ENCODE measurements at regions not wholly inside any gene's neighbourhood (a gene's known extent, or its start where the extent isn't known, plus 50 kb on each side); places are given as distances from the start of the nearest gene placed in this dataset.
"Not testable (repeated sequence)": the region's sequence is repeated elsewhere in the genome, so short reads cannot be mapped to it uniquely, and the experiment has no call there.

DNA sequence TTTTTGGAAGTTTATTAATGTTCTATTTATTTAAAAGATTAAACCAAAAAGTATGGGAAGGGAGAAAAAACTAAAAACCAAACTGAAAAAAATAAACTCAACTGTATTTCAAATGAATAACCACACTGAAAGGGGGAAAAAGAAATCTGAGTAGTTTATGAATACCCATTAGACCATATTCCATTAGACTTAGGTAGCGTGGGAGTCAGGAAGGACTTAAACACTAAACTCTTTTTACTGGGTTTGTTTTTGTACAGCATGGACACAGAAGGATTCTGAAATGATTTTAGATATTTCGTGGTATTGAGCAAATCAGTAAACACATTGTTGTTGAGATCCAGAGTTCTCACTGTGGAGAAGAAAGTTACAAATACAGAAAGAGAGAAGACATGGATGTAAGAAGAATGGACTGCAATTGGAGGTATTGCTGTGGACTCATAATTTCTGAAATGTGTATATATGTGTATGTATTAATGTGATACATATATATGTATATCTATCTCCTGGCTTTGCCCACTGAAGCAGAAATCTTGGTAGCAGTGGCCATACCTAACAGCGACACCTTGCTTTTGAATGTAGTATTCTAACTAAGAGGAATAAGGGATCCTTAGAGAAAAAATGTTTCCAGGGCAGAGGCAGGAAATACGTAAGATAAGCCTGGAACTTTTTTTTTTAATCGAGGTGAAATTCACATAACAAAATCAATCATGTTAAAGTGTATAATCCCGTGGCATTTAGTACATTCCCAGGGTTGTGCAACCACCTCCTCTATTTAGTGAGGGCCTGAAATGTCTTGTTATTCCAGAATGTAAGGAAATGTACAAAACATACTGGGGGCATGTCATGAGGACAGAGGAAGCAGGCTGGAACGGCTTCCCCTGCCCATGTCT is 228.8 kb downstream of the SMARCA2 start:
- no peak for DNase-seq

- DNase-seq: no peak
Observed at GRCh38 chr9:2247340-2247739, 232.2 kb downstream of the SMARCA2 start.

DNA sequence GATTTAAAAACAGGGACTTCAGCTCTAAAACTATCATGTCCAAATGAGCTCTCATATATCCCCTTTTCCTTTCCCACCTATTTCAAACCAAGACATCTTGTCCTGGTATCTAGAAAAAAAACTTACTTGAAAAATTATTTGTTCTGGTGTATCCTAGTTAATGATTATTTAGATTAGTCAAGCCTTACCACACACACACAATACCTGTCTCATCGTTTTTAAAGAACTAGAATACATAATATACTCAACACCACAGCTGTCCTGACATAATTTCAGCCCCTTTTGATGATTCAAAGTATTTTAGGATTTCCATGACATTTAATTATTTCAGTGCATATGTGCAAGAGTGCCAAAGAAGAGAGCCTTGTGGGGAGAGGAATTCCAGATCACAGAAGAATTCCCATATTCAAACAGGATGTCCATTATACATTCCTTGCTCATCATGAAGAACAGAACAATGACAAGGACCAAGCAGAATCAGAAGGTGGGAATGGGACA is 233.7 kb downstream of the SMARCA2 start:
- DNase-seq: no peak

DNA sequence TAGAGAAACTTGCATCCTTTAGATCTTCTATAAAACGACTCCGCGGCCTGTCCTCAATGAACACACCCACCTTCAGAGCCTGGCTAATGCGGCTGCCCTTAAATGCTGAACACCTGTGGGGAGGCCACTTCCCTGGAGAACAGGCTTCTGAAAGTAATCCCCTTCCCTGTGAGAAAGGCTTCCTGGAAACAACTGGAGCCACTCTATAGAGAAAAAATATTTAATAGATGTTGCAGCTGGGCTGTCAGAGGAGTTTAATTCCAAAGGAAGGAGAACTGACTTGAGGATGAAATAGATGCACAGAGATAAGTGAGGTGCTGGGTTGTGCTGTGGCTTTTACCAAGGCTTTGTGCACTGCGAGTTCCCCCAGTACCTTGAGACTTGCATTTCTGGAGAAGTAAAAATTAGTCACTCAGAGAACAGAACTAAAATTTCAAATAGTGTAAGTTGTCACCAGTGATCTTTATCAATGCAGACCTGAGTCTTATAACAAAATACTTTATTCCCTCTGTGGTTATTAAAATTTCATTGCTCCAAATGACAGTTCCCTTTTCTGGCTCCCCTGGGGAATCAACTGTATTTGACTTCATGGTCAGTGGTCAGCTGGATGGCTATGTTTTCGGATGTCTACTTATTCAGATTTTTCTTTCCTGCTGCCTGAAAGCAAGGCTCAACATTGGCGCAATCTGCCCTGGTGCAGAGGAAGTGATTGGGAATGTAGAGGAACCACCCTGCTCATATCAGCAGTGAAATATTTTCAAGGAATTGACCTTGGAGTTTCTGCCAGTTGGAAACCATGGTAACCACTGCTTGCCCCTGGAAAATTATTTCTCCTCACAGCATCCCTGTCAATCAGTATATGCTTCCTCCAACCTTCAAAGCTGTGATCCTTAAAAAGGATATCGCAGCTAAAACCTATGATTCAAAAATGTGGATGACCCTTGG is 238.8 kb downstream of the SMARCA2 start:
- DNase-seq: peak; percentile 40

- peak; percentile 27 for DNase-seq
Observed at GRCh38 chr9:2255128-2255527, 240.0 kb downstream of the SMARCA2 start.

GRCh38 chr9:2257248-2257929 is 242.2 kb downstream of the SMARCA2 start:
- DNase-seq: no peak

DNA sequence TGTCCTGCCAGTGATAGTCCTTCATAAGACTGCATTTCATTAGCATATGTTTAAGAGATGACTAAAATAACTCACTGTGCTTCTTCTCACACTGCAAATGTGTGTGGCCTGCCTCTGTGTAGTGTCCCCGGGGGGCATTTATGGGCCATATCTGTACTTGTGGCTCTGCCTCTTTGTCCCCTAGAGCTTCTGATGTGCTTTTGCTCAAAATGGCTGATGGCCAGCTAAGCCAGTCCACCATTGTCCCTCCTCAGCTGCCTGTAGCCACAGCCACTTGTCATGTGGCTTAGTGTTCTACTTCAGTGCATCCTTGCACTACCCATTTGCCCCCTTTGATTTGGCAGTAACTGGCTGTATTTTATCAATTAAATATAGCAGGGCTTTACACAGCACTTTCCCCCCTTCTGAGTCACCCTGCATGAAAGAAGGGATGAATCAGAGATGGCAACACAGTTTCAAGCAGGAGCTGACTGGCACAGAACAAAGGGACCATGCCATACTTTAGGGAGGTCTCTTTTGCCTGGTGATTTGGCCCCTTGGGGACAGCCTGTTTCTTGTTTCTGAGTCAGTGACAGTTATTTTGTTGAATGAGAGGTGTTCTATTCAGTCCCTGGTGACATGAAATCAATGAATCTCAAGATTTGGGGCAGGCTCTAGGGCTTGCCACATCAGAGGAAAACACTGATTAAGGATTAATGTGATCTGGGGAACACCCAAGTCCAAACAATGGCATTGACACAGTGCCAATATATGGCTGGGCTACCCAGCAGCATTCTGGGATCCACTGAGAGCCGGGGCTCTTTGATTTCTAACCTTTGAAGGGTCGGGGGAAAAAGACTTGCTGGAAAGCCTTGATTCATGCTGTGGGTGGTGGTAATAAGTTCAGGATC is 245.5 kb downstream of the SMARCA2 start:
- no peak for DNase-seq

- no peak for DNase-seq
Observed at GRCh38 chr9:2261421-2262103, 246.4 kb downstream of the SMARCA2 start.

DNA sequence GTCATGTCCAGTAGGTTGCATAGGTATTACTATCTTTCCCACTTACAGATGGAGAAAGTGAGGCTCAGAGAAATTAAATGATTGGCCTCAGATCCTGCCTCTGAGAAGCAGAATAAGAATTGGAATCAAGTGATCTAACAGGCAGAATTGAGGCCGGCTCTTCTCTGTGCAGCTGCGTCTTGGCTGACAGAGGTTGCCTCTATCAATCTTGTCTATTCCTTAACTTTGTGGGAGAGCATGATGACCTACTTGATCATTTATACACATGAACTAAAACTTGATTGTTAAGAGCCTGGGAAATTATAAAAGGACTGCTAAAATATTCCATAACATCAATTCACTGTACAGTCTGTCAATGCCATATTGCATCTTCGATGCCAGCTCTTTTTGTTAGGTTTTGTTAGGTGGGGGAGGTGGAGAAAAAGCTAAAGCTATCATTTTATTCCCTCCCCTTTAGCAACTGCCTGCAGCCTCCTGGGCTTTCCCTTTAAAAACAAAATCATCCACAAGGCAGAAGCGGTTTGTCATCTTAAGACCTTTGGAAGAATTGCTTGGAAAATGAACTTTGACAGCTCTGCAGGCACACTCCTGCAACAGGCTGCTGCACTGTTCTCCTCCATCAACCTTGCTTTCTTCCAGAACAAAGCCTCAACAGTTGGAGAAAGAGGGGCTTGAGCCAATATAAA is 247.4 kb downstream of the SMARCA2 start:
- DNase-seq: no peak

DNA sequence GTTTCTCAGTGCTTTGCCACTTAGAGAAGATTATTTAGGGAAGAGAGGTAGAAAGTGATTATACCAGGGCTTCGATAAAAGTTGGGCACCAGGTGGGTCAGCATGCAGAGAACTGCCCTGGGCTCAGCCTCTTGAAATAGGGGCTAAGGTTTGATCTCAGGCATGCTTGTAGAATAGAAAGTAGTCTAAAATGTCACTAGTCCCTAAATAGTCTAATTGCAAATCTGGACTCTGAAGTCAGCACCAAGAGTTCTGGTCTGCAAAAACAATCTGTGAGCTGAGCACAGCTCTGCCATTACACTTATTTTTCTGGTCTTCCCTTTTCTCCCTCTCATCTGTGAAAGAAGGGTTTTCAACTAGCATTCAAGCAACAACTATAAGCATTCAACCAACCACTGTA is 248.0 kb downstream of the SMARCA2 start:
- DNase-seq: no peak

DNA sequence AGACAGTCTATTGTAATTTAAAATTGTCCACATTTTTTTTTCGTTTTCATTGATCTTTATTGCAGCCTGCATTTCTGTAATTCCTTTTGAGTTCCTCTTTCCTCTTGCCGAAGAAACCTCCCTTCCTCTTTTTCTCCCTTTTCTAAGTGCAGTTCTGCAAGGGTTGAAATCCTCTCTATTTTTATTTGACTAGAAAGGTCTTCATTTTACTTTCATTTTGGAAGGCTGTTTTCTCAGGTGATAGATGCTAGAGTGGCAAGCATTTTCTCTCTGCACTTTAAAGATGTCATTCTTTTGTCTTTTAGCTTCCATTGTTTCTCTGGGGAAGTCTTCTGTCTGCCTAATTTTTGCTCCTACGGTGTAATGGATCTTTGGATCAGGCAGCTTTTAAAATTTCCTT is 248.5 kb downstream of the SMARCA2 start:
- no peak for DNase-seq

DNA sequence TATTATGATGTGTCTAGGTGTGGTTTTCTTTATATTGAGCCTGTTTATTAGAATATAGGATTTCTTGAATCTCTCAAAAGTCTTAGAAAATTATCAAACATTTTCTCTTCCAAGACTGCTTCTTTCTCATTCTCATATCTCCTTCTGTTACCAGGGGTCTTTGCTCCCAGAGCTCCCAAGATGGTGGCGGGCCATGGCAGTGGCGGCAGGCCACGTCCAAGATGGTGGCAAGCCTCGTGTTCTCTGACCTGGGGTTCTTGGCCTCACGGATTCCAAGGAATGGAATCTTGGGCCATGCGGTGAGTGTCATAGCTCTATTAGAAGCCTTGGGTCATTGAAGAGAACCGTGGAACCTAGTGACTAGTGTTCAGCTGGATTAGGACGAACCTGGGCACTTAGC is 248.9 kb downstream of the SMARCA2 start:
- no peak for DNase-seq

- peak; percentile 32 for DNase-seq
Observed at GRCh38 chr9:2267181-2267745, 252.1 kb downstream of the SMARCA2 start.

DNA sequence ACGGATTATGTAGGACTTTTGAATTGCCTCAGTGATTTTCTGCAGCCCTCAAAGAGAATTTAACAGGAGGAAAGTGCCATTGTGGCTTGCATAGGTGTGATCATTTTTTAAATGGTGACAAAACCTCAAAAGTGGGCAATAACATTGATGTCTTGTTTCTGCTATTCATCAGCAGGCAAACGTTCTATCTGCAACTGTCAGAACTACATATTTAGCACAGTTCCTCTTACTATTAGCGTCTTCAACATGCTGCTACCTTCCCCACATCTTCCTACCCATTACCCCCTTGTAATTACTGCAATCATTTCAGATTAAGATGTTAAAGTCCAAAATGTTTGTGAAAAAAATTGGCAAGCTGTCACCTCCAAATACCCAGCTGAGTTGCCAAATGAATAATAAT is 254.6 kb downstream of the SMARCA2 start:
- DNase-seq: no peak

- no peak for DNase-seq
Observed at GRCh38 chr9:2270565-2270964, 255.4 kb downstream of the SMARCA2 start.

DNA sequence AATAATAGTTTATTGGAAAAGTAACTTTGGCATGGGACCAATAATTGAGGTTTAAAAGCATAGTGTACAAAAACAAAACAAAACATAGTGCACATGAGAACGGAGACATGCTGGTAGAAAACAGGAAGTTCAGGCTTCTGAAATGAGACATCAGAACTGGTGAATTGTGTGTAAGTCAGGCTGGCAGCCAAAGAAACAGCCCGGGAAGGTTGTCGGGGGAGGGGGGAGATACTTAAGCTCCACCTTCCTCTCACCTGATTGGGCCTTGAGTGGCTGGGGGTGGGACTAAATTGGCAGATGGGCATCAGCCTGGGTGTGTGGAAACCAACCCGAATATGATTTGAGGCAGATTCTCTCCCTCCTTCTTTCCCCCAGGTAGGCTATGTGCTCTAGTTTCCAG is 256.3 kb downstream of the SMARCA2 start:
- no peak for DNase-seq

DNA sequence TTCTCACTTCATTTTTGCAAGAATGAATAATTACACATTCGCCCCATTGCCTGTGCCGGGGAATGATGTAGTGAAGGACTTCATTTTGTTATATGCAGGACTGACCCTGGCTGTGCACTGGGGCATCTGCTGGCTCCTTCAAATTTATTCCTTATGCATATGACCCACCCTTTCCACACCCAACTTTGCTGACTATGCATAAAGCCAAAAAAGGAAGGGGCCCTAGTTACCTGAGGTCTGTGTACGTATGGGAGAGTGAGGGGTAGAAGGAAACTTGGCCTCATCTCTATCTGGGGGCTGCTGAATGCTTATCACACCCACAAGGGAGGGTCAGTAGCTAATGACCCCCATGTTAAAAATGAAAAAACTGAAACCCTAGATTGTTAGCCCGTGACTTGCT is 259.6 kb downstream of the SMARCA2 start:
- DNase-seq: no peak

GRCh38 chr9:2276296-2276695 is 261.1 kb downstream of the SMARCA2 start:
- DNase-seq: no peak

DNA sequence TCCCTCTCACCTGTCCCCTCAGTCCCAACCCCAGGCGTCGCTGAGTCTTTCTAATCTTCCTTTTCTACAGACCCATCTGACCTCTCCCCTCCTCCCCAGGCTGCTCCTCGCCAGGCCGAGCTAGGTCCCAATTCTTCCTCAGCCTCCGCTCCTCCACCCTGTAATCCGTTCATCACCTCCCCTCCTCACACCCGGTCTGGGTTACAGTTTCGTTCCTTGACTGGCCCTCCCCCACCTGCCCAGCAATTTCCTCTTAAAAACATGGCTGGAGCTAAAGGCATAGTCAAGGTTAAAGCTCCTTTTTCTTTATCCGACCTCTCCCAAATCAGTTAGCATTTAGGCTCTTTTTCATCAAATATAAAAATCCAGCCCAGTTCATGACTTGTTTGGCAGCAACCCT is 262.0 kb downstream of the SMARCA2 start:
- not testable (repeated sequence) for DNase-seq

- DNase-seq: not testable (repeated sequence)
Observed at GRCh38 chr9:2277644-2278043, 262.5 kb downstream of the SMARCA2 start.
